NCI-H2107 treated with DMSO at 0.1 percent for 48 hours (cell line): ENCODE measurements at regions not wholly inside any gene's neighbourhood (a gene's known extent, or its start where the extent isn't known, plus 50 kb on each side); places are given as distances from the start of the nearest gene placed in this dataset.

Source experiments
- DNase-seq: peaks from one replicate; lab custom pipeline; 2025; ENCODE audit not compliant: unreplicated experiment; lab: John Stamatoyannopoulos, UW

DNA sequence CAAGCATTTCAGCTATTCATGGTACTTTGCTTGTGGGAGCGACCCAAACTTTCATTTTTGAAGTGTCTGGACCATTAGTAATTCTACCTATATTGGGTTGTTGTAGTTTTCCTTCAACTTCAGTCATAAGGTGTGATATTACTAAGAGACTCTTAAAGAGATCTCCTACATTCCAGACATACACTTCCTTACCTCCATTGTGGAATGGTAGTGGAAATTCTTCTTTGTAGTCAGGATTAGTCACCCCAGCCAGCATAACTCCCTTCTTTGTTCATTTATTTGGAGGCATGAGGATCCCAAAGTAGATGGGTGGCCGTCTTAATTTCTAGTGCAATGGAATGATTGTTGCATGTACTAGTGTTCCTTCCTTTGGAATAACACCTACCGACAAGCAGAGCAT lies 991.4 kb downstream of the ARAP2 start:
- no peak for DNase-seq

DNA sequence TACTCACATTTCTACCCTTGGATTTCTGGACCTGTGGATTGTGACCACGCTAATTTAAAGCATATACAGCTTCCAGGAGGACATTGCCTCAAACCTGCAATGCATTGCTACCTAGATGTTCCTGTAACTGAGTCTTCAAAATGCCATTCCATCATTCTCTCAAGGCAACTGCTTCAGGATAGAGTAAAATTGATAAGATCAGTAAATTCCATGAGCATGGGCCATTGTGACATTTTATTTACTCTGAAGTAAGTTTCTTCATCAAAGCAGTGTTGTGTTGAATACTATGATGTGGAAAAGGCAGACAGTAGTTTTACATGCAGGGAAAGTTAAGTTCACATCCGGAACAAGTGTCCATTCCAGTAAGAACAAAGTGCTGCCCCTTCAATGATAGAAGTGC lies 991.0 kb downstream of the ARAP2 start:
- DNase-seq: no peak

DNA sequence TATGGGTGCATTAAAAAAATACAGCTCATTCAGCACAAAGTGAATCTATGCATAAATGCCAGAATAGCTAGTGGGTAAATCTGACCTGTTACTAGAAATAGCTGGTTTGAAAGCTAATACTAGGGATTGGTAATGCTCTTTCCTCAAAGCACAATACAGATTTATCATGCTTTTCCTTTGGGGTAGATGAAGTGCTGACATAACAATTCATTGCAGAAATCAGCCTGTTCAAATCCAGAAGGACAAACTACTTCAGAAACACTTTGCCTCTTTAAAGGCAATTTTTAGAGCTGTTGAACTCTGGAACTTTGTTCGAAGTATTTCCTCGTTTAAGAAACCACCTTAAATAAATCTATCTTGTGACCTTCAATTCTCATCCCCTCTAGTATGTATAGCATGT lies 957.9 kb downstream of the ARAP2 start:
- DNase-seq: no peak

DNA sequence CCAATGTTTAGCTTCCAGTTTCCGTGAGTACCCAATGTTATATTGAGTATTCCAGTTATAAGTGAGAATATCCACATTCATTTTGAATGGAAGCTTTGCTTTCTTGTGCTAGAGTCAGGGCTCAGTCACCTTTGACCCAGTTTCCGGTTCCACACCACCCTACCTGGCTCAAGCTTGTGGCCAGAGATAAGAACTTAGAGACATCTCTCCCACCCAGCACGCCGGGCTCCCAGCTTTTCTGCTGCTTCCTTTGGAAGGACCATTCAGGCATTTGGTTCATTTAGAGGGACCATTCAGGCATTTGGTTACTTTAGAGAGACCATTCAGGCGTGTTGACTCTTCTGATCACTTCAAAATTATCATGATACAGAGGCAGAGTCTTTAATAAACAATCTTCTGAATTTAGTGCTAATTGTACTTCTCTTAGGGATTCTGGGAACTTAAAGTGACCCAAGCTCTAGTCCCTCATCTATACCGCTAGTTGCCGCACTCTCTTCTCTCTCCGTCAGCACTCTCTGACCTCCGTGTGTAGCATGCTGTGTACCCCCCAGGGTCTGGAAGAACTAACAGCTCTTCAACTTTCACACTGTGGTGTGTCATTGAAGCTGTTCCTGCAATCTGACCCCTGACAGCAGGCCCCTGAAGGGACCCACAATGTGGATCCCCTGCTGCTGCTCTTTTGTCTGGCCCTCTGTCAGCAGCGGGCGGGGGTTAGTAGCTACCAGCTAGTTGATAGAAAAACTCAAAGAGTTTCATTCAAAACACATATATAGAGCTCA lies 943.1 kb downstream of the ARAP2 start:
- peak; percentile 57 for DNase-seq

DNA sequence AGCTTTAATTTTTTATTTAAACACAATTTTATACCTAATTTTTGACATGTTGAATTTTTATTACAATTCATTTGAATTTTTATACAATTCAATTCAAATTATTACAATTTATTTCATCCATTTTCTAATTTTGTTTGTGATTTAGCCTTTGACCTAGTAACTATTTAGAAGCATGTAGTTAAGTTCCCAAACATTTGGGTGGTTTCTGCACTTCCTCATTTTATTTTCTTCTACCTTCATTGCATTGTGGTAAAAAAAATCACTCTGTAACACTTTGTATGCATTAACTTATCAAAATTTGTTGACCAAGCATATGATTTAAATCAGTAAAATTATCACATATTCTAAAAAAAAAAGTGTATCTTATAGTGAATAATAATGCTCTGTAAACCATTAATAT lies 928.9 kb downstream of the ARAP2 start:
- DNase-seq: no peak

DNA sequence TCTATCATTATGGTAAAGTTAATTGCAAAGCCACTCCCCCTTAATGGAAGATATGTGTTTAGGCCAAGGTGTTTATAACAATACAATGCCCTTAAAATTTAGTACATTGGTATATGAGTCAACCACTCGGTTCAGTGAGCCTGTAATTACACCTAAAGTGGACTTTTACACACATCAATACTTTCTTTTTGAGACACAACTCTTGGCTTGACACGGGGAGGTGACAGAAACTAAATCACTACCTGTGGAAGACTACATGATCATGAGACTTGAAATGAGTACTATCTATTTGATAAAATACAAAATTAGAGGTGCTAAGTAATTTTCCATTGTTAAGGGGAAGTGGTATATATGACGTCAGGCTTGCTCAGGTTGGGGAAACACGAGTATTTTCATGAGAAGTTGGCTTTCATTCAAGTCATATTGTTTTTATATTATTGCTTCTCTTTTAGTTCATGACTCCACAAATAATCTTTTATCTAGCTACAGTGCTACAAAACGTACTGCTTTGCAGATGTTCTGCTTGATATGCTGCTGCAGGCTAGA lies 918.3 kb downstream of the ARAP2 start:
- no peak for DNase-seq

DNA sequence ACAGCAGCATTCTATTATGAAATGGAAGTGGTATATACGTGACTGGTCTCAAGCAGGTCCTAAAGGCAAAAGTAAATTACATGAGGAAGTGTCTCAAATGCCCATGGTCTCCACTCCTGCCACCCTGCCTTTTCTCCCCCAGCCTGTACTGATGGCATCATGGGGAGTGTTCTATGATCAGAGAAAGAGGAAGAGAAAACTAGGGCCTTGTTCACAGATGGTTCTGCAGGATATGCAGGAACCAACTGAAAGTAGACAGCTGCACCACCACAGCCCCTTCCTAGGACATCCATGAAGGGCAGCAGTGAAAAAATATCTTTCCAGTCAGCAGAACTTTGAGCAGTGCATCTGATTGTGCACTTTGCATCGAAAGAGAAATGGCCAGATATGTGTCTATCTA lies 901.5 kb downstream of the ARAP2 start:
- DNase-seq: no peak

DNA sequence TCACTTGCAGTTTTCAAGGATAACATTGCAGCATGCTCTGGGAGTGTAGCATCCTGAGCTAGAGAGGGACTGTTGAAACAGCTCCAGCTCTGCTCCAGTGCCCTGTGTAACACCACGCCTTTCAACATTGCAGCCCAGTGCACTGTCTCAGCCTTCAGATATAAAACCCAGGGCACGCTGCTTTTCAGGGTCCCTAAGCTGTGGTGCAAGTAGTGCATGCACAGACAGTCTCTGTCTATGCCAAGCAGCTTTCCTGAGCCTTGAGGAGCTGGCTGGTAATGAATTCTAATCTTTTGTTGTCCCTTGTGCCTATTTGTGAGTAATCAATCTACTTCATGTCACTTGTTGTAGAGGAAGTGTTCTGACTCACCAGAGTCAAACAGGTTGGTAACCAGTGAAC lies 897.0 kb downstream of the ARAP2 start:
- no peak for DNase-seq

DNA sequence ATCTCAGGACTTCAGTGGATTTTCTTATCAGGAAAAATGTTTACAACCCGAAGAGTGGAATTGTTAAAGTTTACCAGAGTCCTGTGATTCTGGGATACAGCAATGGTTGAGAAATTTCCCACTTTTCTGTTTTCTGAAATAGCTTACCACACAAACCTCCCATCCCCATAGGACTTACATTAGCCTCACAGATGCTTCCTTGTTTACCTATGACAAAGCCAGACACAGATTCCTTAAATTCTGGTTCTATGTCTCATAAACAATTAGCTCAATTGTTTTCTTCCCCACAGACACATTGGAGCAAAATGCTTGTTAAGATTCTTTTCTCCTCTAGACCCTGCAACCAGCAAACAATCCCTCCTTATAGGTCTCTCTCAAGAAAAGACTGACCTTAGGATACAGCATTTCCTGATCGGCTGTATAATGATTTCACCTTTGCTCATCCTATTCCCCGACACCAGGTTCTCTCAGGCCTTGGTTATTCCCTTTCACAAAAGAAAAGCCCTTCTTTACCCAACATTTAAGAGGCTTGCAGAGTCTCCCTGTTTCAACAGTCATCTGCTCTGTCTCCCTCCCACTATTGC lies 886.2 kb downstream of the ARAP2 start:
- no peak for DNase-seq

DNA sequence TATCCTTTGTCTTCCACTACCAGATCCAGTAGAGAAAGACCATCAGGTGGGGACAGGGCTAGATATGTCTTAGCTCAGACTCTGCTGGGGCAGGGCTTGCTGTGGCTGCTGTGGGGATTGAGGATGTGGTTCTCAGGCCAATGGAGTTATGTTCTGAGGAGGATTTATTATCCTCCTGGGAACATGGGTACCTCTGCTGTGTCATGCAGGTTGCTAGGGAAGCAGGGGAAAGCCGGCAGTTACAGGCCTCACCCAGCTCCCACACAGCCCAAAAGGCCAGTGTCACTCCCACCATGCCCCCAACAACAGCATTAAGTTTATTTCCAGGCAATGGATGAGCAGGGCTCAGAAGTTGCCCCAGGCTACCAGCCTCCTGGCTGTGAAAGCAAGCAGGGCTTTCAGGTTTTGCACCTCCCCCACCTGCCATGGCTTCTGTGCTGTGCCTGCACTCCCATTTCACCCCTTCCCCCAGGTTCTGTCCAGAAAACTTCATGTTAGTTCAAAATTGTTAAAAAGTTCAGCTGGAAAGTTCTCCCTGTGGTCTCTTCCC lies 879.9 kb downstream of the ARAP2 start:
- DNase-seq: no peak

DNA sequence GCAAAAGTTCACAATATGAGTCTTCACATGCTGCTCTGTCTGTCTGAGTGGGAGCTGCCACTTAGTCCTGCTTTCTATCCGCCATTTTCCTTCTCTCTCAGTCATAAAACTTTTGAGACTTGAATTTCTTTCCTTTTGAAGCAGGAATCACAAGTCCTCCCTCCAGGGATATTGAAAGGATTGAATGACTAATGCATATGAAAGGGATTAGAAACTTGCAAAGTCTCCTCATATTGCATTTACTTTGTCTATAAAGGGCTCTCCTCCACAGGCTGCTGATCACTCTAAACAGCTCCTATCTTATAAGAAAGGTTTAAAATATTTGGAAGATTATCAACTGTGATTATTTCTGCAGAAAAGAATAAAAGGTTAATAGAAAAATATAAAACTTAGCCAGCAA lies 879.1 kb downstream of the ARAP2 start:
- DNase-seq: no peak

DNA sequence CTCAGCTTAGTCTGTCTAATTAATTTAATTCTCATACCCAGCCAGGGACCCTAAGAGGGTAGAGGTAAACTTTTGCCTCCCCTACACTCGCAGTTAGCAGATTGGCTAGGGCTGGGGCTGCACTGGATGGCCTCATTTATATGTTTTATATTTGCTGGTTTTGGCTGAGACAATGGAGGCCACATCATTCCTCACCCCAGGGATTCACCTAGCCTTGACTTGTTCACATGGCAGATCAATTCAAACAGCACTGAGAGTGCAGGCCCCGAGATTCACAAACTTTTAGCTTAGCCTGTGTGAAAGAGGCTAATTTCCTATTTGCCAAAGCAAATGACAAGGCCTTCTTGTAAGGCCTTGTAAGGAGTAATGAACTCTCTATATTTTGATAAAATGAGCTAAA lies 844.4 kb downstream of the ARAP2 start:
- no peak for DNase-seq

DNA sequence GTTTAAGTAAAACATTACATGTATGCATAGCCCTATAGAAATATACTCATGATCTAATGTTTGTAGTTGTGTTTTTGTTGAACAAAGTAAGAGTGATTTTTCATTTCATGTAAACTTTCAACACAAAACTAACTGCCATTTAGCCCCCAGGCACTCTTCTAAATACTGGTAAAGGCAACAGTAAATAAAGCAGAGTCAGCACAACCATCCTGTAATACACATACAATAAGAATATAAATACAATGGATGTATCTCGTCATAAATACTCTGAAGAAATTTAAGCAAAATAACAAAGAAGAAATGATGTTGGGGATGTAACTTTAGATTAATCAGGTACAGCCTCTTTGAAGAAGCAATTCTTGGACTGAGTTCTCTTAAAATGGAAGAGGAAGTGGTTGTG lies 821.2 kb downstream of the ARAP2 start:
- DNase-seq: no peak

DNA sequence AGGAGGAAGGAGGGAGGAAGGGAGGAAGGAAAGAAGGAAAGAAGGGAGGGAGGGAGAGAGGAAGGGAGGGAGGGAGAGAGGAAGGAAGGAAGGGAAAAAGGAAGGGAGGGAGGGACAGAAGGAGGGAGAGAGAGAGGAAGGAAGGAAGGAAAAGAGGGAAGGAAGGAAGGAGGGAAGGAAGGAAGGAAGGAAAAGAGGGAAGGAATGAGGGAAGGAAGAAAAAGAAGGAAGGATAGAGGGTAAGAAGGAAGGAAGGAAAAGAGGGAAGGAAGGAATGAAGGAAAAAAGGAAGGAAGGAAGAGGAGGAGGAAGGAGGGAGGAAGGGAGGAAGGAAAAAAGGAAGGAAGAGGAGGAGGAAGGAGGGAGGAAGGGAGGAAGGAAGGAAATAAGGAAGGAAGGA lies 796.8 kb downstream of the ARAP2 start:
- DNase-seq: no peak

DNA sequence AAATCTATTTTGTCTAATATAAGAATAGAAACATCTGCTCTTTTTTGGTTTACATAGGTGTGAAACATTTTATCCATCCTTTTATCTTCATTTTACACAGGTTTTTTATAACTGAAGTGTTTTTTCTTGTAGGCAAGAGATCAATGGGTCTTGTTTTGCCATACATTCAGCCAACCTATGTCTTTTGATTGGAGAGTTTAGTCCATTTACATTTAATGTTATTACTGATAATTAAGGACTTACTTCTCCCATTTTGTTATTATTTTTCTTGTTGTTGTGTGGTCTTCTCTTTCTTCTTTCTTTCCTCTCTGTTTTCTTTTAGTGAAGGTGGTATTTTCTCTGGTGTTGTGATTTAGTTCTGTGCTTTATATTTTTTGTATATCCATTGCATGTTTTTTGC lies 785.3 kb downstream of the ARAP2 start:
- no peak for DNase-seq

DNA sequence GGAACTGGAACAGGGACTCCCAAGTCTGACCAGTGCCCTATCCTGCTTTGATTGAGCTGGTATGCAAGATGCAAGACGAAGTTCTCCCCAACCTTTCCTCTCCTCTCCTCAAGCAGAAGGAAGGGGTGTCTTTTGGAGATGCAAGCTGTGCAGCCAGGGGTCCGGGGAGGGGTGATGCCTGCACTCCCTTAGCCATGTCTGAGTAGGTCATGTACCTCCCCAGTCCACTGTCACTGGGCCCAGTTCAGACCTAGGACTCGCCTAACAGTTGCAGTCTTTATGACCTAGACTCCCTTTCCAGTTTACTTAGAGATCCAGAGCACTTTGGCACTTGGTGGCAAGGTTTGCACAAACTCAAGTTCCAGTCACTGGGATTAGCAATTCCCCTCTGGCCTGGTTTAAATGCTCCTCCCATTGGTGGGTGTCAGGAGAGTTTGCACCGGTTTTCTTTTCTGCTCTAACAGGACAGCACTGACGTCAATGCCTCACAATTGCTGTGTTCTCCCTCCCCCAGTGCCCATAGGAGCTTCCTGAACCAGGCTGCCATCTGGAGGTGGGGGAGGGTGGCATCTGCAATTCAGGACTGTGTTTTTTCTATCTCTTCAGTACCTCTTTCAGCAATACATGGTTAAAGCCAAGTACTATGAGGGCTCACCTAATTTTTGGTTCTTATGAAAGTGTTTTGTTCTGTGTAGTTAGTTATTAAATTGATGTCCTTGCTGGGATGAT lies 782.2 kb downstream of the ARAP2 start:
- DNase-seq: no peak

DNA sequence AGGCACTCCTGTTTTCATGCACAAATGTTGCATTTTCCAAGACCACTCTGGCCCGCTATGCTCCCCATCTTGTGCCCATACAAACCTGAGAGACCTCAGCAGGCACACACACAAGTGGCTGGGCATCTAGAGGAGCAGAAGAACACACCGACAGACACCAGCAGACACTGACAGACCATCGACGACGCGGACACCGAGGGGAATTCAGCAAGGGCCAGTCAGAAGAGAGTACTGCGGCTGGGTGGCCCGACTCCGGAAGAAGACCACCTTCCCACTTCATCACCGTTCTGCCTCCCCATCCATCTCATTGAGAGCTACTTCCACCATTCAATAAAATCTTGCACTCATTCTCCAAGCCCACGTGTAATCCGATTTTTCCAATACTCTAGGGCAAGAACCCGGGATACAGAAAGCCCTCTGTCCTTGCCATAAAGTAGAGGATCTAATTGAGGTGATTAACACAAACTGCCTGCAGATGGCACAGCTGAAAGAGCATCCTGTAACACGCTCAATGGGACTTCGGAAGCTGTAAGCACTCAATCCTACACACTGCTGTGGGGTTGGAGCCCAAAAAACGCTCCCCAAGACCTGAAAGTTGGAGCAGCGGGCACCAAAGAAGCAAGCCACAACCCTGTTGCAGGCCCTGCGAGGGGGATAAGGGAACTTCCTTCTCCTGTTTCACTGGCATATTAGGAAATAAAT lies 780.9 kb downstream of the ARAP2 start:
- DNase-seq: no peak

DNA sequence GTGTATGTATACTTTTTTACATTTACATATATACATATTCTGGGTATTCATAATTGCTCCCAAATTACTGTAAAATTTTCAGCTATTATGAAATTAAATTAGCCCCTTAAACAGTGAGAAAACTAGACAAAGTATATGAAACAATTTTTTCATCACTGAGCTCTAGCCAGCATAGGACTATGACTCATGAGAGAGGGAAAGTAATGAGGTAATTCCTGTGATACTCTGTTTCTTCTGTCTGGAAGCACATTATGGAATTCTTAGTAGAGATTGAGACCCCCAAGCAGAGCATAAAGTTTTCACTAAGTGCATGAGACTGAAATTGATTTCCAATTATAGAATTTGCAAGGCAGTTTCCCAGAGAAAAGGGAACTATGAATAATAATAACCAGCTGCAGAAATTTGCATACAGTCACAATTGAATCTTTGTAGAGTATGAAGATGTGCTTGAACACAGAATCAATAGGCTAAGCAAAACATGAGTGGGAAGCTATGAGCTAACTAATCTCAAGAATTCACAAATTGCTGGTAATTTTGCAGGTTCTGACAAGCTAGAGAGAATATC lies 779.3 kb downstream of the ARAP2 start:
- DNase-seq: no peak

DNA sequence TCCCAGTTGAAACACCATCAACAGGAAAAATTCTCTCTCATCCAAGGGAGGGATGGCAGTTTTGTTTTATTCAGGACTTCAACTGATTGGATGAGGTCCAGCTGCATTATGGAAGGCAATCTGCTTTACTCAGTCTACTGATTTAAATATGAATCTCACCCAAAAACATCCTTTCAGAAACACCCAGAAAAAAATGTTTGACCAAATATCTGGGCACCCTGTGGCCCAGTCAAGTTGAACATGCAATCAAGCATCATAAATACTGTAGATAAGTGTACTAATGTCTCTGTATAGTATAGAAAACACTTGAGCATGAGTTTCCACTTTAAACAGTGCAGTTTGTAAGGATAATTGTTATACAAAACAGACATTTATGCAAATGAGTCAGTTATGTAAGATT lies 753.2 kb downstream of the ARAP2 start:
- no peak for DNase-seq

DNA sequence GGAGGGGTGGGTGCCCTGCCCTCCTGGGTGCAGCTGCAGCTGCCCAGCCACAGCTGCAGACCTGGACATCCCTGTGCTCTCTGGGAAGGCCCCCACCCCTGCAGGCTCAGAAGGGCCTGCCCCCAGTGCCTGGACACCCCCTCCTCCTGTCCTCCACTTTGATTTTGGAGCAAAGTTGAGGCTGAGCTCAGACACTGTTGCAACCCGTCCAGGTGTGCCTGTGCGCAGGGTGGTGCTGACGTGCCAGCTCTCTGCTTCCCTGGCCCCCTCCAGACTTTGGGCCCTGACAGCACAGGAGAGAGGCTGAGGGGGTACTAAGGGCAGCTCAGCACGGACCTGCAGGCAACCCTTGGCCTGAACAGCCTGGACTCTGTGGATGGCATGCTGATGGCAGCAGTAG lies 750.3 kb downstream of the ARAP2 start:
- no peak for DNase-seq

DNA sequence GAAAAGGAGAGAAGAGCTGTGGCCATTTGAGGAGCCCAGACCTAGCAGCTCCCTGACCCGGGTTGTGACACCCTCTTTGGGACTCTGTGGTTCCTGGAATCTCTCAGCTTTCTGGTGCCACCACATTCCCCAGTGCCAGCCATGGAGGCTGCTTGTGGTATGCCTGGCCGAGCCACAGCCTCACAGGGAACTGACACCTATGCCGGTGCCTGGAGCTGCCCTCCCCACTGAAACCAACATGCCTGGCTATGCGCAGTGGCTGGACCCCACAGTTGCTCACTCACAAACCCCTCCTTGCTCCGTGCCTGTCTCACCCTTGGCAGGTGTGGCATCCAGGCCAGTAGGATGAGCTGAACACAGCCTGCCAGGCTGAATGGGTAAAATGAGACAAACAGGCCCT lies 749.4 kb downstream of the ARAP2 start:
- DNase-seq: no peak
